Activated naive CD4-positive, alpha-beta T cell treated with Interleukin-2 at 50 U/mL for 16 hours (primary cell): ENCODE measurements at regions not wholly inside any gene's neighbourhood (a gene's known extent, or its start where the extent isn't known, plus 50 kb on each side); places are given as distances from the start of the nearest gene placed in this dataset.
"Not testable (repeated sequence)": the region's sequence is repeated elsewhere in the genome, so short reads cannot be mapped to it uniquely, and the experiment has no call there.

Experiments
- DNase-seq: peaks from one replicate; pipeline ENCODE4 v3.0.0-alpha.2; 2020

GRCh38 chr2:125224830-125225229 is 1199.7 kb downstream of the CNTNAP5 start:
- DNase-seq = no peak

DNA sequence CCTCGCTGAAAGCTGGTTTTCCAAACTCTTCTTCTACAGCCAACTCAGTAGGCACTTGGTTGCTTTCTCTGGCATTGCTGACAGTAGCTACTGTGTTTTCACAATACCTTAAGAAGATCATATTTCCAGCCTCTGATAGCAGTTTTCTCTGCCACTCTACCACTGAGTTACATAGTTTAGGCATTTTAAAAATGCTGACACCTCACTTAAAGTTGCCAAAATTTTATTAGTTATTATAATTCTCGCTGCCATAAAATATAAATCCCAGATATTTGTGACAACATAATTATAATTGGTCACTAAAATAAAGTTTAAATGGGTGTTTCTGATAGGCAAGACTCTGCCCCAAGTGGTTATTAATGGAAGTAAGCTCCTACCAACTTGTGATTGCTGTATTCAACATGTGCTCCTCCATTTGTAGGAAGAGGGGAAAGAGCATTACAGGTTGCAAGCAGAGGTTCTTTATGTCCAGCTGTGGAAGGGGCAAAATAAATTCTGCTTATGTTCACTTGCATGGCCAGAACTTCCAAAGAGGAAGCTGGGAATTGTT is 1202.8 kb downstream of the CNTNAP5 start:
- no peak for DNase-seq

- DNase-seq = no peak
Observed at GRCh38 chr2:125240870-125241269, 1215.8 kb downstream of the CNTNAP5 start.

DNA sequence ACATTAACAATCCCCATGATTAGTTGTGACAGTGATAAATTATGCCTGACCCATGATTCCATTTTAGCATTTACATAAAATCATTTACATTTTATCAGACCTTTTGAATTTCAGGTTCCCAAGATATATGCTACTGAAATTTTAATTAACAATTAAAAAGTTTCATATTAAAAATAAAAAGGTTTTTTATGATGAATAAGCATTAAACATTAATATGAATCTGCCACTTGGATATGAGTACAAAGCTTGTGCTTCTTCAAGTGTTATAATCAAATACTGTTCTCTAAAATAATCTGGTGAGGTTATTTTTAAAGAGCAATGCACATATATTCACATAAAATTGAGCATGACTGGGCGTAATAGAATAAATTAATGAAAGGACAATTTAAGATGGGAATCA is 1218.0 kb downstream of the CNTNAP5 start:
- no peak for DNase-seq

GRCh38 chr2:125254010-125254409 is 1228.9 kb downstream of the CNTNAP5 start:
- no peak for DNase-seq

GRCh38 chr2:125259451-125259850 is 1234.4 kb downstream of the CNTNAP5 start:
- no peak for DNase-seq

GRCh38 chr2:125260366-125260930 is 1235.4 kb downstream of the CNTNAP5 start:
- DNase-seq = not testable (repeated sequence)

DNA sequence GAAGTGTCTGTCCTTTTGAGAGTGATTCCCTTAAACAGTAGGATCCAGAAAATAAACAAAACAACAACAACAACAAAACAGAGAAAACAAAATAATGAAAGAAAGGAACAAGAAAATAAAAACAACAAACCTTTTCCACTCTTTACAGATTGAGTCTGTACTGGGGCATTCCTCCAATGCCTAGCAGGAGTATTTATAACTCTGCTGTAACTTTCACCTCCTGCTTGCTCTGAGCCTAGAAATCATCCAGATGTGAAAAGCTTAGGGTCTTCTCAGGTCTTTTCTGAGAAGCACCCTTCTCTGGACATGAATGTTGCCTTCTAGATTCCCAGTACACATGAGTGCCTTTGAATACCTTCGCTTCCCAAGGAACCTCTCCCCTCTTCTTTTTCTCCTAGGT is 1239.4 kb downstream of the CNTNAP5 start:
- no peak for DNase-seq

GRCh38 chr2:125267683-125268082 is 1242.6 kb downstream of the CNTNAP5 start:
- no peak for DNase-seq

DNA sequence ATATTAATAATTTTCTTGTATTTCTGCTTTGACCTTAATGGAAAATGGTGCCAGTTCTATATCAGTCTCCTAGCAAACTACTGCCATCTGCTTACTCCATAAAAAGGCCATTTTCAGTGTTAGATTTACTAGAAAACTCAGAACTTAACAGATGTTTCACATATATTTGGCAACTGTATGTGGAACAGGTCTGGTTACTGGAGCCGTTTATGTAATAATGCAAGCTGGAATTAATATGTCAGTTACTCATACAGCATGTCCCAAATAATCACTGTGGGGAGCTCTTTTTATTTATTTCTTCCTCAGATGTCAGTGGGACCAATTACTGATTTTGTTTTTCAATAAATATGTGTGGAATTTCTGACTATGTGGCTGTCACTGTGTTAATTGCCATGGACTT is 1247.6 kb downstream of the CNTNAP5 start:
- no peak for DNase-seq

- no peak for DNase-seq
Observed at GRCh38 chr2:125274718-125275117, 1249.6 kb downstream of the CNTNAP5 start.

- DNase-seq = no peak
Observed at GRCh38 chr2:125280265-125280664, 1255.2 kb downstream of the CNTNAP5 start.

DNA sequence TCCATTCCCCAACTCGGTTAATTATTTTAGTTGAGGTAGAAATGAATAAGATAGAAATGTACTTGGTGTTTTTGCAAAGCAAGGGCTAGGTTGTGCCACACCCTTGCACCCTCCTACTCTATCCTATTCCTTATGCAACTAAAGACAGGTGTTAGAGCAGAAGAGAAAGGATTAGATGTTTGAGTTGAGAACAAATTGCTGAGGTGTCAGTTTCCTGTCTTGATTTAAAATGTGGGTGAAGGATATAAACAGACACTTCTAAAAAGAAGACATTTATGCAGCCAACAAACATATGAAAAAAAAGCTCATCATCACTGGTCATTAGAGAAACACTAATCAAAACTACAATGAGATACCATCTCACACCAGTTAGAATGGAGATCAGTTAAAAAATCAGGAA is 1256.2 kb downstream of the CNTNAP5 start:
- no peak for DNase-seq

DNA sequence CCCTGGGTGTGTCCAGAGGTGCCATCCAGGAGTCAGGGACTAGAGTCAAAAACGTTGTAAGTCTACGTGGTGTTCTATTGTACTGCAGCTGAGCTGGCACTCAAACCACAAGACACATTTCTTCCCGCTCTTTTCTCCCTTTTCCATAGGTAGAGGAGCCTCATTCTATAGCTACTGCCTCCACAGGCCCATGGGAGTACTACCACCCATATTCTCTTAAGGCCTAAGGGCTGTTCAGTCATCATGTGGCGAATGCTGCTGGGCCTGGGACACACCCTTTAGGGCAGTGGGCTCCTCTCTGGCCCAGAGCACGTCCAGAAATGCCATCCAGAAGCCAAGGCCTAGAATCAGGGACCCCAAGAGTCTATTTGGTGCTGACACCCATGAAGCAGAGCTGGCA is 1271.7 kb downstream of the CNTNAP5 start:
- no peak for DNase-seq

- DNase-seq = no peak
Observed at GRCh38 chr2:125310657-125311364, 1285.7 kb downstream of the CNTNAP5 start.

DNA sequence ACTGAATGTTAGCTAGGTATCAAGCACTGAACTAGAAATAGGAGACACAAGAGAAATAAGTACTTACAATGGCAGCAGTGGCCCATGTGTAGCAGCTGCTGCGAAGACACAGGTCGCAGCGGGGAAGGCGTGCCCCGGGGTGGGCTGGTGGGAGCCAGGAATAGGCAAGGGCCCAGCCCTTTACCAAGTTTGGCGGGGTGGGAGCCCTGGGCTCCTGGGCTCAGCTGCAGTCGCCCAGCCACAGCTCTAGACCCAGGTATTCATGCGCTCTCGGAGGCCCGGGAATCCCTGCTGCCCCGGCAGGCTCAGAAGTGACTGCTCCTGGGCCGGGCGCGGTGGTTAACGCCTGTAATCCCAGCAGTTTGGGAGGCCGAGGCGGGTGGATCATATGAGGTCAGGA is 1287.3 kb downstream of the CNTNAP5 start:
- DNase-seq = no peak

- DNase-seq = no peak
Observed at GRCh38 chr2:125313806-125314205, 1288.7 kb downstream of the CNTNAP5 start.

- no peak for DNase-seq
Observed at GRCh38 chr2:125318740-125319139, 1293.7 kb downstream of the CNTNAP5 start.

DNA sequence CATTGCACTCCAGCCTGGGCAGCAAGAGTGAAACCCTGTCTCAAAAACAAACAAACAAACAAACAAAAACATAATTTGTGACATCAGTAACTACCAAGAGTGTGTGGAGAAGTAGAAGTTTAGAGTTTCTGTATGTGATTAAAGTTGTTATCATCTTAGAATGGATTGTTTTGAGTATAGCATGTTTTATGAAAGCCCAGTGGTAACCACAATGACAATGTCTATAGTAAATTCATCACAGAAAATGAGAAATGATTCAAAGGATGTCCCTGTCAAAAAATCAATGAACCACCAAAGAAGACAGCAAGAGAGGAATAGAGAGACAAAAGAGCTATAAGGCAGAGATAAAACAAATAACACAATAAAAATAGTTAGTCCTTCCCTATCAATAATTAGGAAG is 1299.2 kb downstream of the CNTNAP5 start:
- DNase-seq = no peak

DNA sequence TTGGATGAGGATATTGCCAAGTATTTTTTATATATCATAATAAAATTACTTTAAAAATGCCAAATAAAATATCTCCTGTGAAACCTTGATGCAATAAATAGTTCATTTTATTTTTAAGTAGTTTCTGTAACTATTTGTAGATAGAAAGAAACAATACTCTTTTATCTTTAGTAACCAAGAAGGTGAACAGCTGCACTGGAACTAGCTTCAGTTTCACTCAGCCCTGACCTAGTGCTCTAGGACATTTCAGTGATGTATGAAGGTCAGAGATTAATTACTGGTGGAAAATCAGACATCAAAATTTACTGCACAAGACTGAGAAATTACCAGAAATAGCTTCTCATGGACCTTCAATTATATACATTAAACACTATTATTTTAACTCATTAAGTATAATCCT is 1305.0 kb downstream of the CNTNAP5 start:
- no peak for DNase-seq

DNA sequence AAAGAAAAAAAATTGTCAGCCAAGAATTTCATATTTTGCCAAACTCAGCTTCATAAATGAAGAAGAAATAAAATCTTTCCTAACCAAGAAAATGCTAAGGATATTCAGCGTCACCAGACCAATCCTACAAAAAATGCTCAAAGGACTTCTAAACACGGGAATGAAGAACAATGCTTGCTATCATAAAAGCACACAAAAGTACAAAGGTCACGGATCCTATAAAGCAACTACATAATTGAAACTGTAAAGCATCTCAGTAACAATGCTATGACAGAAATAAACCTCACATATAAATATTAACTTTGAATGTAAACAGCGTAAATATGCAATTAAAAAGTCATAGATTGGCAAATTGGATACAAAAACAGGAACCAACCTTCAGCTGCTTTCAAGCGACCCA is 1314.6 kb upstream of the GYPC start:
- no peak for DNase-seq

DNA sequence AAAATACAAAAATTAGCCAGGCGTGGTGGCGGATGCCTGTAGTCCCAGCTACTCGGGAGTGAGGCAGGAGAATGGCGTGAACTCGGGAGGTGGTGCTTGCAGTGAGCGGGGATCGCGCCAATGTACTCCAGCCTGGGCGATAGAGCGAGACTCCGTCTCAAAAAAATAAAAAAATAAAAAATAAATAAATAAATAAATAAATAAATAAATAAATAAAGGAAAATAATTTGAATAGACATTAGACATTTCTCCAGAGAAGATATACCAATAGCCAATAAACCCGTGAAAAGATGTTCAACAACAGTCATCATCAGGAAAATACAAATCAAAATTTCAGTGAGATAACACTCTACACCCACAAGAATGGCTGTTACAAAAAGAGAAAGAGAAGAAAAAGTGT is 1302.4 kb upstream of the GYPC start:
- not testable (repeated sequence) for DNase-seq

GRCh38 chr2:125364192-125364983 is 1291.6 kb upstream of the GYPC start:
- no peak for DNase-seq

GRCh38 chr2:125364984-125365265 is 1291.0 kb upstream of the GYPC start:
- no peak for DNase-seq
